ENCODE measurements at regions not wholly inside any gene's neighbourhood (a gene's known extent, or its start where the extent isn't known, plus 50 kb on each side); places are given as distances from the start of the nearest gene placed in this dataset.
"Not testable (repeated sequence)": the region's sequence is repeated elsewhere in the genome, so short reads cannot be mapped to it uniquely, and the experiment has no call there.

GRCh38 chr2:61597300-61598289, 59.4 kb upstream of the XPO1 start:
- Histone ChIP-seq H3K4me1 (no peaks in the 10 kb centered on the region), H3K4me3 (no peak overlapping the region), H3K27me3 (no peaks in the 10 kb centered on the region), H3K27ac (no peak overlapping the region), H3K36me3 (no peaks in the 10 kb centered on the region), H3K9me3 (no peaks in the 10 kb centered on the region)
- TF ChIP-seq CTCF (IDR thresholded peaks at IDR 0.05): no peak
- no peak for DNase-seq
- intact Hi-C loops (cut with DNase I; ENCODE audit: low total_unique reads): no loop called here

- H3K4me3 ChIP-seq; H3K27me3 ChIP-seq; DNase-seq; H3K9me3 ChIP-seq; H3K4me1 ChIP-seq; intact Hi-C loops (cut with DNase I; ENCODE audit: low total_unique reads); H3K27ac ChIP-seq; H3K36me3 ChIP-seq: not testable (repeated sequence)
Observed at GRCh38 chr2:61594201-61594600, 56.0 kb upstream of the XPO1 start.

- H3K27ac ChIP-seq; H3K36me3 ChIP-seq; H3K4me3 ChIP-seq; intact Hi-C loops (cut with DNase I; ENCODE audit: low total_unique reads); DNase-seq; H3K4me1 ChIP-seq; H3K27me3 ChIP-seq; H3K9me3 ChIP-seq: not testable (repeated sequence)
Observed at GRCh38 chr2:61593648-61594047, 55.5 kb upstream of the XPO1 start.

- Histone ChIP-seq H3K4me1 (no peaks in the 10 kb centered on the region), H3K27ac (no peak overlapping the region), H3K4me3 (no peak overlapping the region), H3K27me3 (no peaks in the 10 kb centered on the region), H3K36me3 (no peaks in the 10 kb centered on the region), H3K9me3 (no peaks in the 10 kb centered on the region)
- TF ChIP-seq CTCF (IDR thresholded peaks at IDR 0.05): no peak
- intact Hi-C loops (cut with DNase I; ENCODE audit: low total_unique reads): no loop called here
- no peak for DNase-seq
Observed at GRCh38 chr2:61590214-61590613, 52.1 kb upstream of the XPO1 start.

GRCh38 chr2:61588566-61588965, 50.4 kb upstream of the XPO1 start:
- no peak overlapping the region for H3K4me3 ChIP-seq
- no peak overlapping the region for H3K27ac ChIP-seq
- no peaks in the 10 kb centered on the region for H3K36me3 ChIP-seq
- no peak for TF ChIP-seq CTCF (IDR thresholded peaks at IDR 0.05)
- no peak for DNase-seq
- no peaks in the 10 kb centered on the region for H3K4me1 ChIP-seq
- no peaks in the 10 kb centered on the region for H3K9me3 ChIP-seq
- H3K27me3 ChIP-seq: no peaks in the 10 kb centered on the region
- intact Hi-C loops (cut with DNase I; ENCODE audit: low total_unique reads): no loop called here
